HEK293T (cell line): ENCODE measurements at regions not wholly inside any gene's neighbourhood (a gene's known extent, or its start where the extent isn't known, plus 50 kb on each side); places are given as distances from the start of the nearest gene placed in this dataset.

ENCODE experiments used
- ARNT ChIP-seq: fragments of 450-650 bp; IDR thresholded peaks from 2 replicates; pipeline ENCODE4 v1.6.1; 2017; ENCODE audit warnings: mild to moderate bottlenecking
- BHLHE40 ChIP-seq: fragments of 450-650 bp; IDR thresholded peaks from 2 replicates; pipeline ENCODE4 v1.6.1; 2016; ENCODE audit warnings: mild to moderate bottlenecking, moderate library complexity, borderline replicate concordance
- HDGF ChIP-seq: fragments of 450-650 bp; IDR thresholded peaks from 2 replicates; pipeline ENCODE4 v1.6.1; 2017; ENCODE audit warnings: antibody characterized with exemption, borderline replicate concordance
- NFRKB ChIP-seq: fragments of 450-650 bp; IDR thresholded peaks from 2 replicates; pipeline ENCODE4 v1.6.1; 2016; ENCODE audit warnings: mild to moderate bottlenecking, moderate library complexity
- SP1 ChIP-seq: fragments of 450-650 bp; IDR thresholded peaks from 2 replicates; pipeline ENCODE4 v1.6.1; 2017
- SUZ12 ChIP-seq: fragments of 450-650 bp; IDR thresholded peaks from 2 replicates; pipeline ENCODE4 v1.6.1; 2016; ENCODE audit warnings: mild to moderate bottlenecking
- ZNF384 ChIP-seq: fragments of 450-650 bp; IDR thresholded peaks from 2 replicates; pipeline ENCODE4 v1.6.1; 2016
- TF ChIP-seq, protein P1 (sequence below): fragments of 450-650 bp; IDR thresholded peaks from 2 replicates; pipeline ENCODE4 v1.6.1; 2016

DNA sequence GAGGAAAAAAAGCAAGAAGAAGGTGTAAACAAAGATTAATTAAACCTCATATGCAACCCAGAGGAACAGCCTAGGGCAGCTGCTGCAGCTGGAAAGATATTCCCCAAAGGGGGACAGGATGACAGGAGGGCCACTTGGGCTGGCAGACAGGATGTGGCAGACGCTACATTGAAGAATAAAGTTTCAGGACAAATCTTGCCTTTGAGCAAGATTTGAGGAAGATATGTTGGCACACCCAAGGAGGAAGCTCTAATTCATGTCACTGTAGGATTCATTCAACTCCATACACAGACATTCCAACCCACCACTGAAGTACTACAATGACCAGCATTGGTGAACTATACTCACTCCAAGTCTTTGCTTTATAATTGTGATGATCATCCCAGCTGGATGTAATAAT, 504.0 kb downstream of the SHQ1 start:
- TF ChIP-seq SP1: no peak
- TF ChIP-seq HDGF: no peak
- TF ChIP-seq ARNT: no peak
- no peak for TF ChIP-seq NFRKB
- no peak for TF ChIP-seq SUZ12
- no peak for TF ChIP-seq ZNF384
- TF ChIP-seq, protein P1, sequence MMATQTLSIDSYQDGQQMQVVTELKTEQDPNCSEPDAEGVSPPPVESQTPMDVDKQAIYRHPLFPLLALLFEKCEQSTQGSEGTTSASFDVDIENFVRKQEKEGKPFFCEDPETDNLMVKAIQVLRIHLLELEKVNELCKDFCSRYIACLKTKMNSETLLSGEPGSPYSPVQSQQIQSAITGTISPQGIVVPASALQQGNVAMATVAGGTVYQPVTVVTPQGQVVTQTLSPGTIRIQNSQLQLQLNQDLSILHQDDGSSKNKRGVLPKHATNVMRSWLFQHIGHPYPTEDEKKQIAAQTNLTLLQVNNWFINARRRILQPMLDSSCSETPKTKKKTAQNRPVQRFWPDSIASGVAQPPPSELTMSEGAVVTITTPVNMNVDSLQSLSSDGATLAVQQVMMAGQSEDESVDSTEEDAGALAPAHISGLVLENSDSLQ: no peak
- no peak for TF ChIP-seq BHLHE40
